H1 (cell line): ENCODE measurements at regions not wholly inside any gene's neighbourhood (a gene's known extent, or its start where the extent isn't known, plus 50 kb on each side); places are given as distances from the start of the nearest gene placed in this dataset.

Source experiments
- CBX8 ChIP-seq: fragments of 300-800, 300-1000 bp; sonication (generic); IDR thresholded peaks from 2 replicates; pipeline ENCODE4 v1.7.1; 2016; ENCODE audit warnings: low read depth, low read length, borderline replicate concordance
- EP300 ChIP-seq, 2 experiments: IDR thresholded peaks; 1 replicate in 1 of 2; 2 replicates in 1 of 2; pipeline ENCODE4 v1.6.1; 2011 to 2012; ENCODE audit warnings: low read depth in 2 of 2, low read length in 2 of 2, mild to moderate bottlenecking in 2 of 2, borderline replicate concordance in 1 of 2, inconsistent platforms in 1 of 2, moderate library complexity in 1 of 2
- JUND ChIP-seq: IDR thresholded peaks from 2 replicates; pipeline ENCODE4 v1.6.1; 2011; ENCODE audit warnings: mild to moderate bottlenecking, improper control_type of control experiment, low read length
- KDM1A ChIP-seq: fragments of 200-600, 300-600 bp; sonication (generic); IDR thresholded peaks from 2 replicates; pipeline ENCODE4 v1.7.1; 2016; ENCODE audit warnings: mild to moderate bottlenecking, low read length, borderline replicate concordance
- POLR2AphosphoS5 ChIP-seq: IDR thresholded peaks from 2 replicates; pipeline ENCODE4 v1.6.1; 2011; ENCODE audit warnings: low read depth, low read length
- RFX5 ChIP-seq: IDR thresholded peaks from 2 replicates; pipeline ENCODE4 v1.6.1; 2011; ENCODE audit warnings: low read depth, low read length, improper control_type of control experiment, borderline replicate concordance
- SP1 ChIP-seq: IDR thresholded peaks from 2 replicates; pipeline ENCODE4 v1.6.1; 2011; ENCODE audit warnings: low read depth, low read length
- TAF1 ChIP-seq: IDR thresholded peaks from 2 replicates; pipeline ENCODE4 v1.6.1; 2011; ENCODE audit warnings: mild to moderate bottlenecking, low read depth, low read length
- TAF7 ChIP-seq: optimal IDR thresholded peaks from 2 replicates; pipeline ENCODE3; 2011; ENCODE audit warnings: low read depth, mild to moderate bottlenecking, inconsistent platforms, low read length, moderate library complexity, borderline replicate concordance
- TF ChIP-seq, protein P1 (sequence below), 3 experiments: IDR thresholded peaks; 1 replicate in 2 of 3; 2 replicates in 1 of 3; pipeline versions ENCODE4 v1.5.1 to v1.6.1; 2011; ENCODE audit warnings: low read length in 3 of 3, mild to moderate bottlenecking in 3 of 3, inconsistent platforms in 2 of 3, low read depth in 1 of 3, moderate library complexity in 1 of 3; ENCODE audit not compliant: insufficient read depth in 1 of 3; ENCODE audit errors: control extremely low read depth in 1 of 3
- TF ChIP-seq, protein P2 (sequence below): IDR thresholded peaks from 2 replicates; pipeline ENCODE4 v1.6.1; 2011; ENCODE audit warnings: low read length, improper control_type of control experiment

DNA sequence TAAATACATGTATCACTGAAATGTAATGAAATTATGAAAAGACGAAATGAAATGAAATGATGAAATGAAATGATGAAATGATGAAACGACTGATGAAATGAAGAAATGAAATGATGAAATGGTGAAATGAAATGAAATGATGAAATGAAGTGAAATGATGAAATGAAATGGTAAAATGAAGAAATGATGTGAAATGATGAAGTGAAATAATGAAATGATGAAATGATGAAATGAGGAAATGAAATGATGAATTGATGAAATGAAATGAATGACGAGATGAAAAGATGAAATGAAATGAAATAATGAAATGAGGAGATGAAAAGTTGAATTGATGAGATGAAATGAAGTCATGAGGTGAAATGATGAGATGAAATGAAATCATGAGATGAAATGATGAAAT, 594.7 kb downstream of the TP53TG3F start:
- TF ChIP-seq SP1 (no peak), CBX8 (no peak), EP300 (IDR thresholded peaks at IDR 0.05; ENCODE audit: borderline replicate concordance in 1 of 2, low read depth in 2 of 2, low read length in 2 of 2) (no peak), JUND (no peak), KDM1A (no peak), TAF1 (no peak), TAF7 (no peak), POLR2AphosphoS5 (no peak), RFX5 (no peak)
- TF ChIP-seq, protein P1, sequence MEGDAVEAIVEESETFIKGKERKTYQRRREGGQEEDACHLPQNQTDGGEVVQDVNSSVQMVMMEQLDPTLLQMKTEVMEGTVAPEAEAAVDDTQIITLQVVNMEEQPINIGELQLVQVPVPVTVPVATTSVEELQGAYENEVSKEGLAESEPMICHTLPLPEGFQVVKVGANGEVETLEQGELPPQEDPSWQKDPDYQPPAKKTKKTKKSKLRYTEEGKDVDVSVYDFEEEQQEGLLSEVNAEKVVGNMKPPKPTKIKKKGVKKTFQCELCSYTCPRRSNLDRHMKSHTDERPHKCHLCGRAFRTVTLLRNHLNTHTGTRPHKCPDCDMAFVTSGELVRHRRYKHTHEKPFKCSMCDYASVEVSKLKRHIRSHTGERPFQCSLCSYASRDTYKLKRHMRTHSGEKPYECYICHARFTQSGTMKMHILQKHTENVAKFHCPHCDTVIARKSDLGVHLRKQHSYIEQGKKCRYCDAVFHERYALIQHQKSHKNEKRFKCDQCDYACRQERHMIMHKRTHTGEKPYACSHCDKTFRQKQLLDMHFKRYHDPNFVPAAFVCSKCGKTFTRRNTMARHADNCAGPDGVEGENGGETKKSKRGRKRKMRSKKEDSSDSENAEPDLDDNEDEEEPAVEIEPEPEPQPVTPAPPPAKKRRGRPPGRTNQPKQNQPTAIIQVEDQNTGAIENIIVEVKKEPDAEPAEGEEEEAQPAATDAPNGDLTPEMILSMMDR (IDR thresholded peaks at IDR 0.05; ENCODE audit: control extremely low read depth in 1 of 3, insufficient read depth in 1 of 3, low read depth in 1 of 3, low read length in 3 of 3) = no peak
- TF ChIP-seq, protein P2, sequence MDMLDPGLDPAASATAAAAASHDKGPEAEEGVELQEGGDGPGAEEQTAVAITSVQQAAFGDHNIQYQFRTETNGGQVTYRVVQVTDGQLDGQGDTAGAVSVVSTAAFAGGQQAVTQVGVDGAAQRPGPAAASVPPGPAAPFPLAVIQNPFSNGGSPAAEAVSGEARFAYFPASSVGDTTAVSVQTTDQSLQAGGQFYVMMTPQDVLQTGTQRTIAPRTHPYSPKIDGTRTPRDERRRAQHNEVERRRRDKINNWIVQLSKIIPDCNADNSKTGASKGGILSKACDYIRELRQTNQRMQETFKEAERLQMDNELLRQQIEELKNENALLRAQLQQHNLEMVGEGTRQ = no peak
